ENCODE measurements at regions not wholly inside any gene's neighbourhood (a gene's known extent, or its start where the extent isn't known, plus 50 kb on each side); places are given as distances from the start of the nearest gene placed in this dataset.

GRCh38 chr6:98092331-98092730 is 742.0 kb upstream of the POU3F2 start:
- Mint-ChIP-seq H3K27me3 (no peaks in the 10 kb centered on the region), H3K36me3 (ENCODE audit: low read depth) (no peaks in the 10 kb centered on the region), H3K4me3 (no peak overlapping the region), H3K4me1 (no peaks in the 10 kb centered on the region), H3K9me3 (peaks cover 4% of the 10 kb centered on the region), H3K27ac (no peak overlapping the region)
- POLR2A ChIA-PET: no interaction called here
- CTCF ChIA-PET: no interaction called here
- no peak for DNase-seq

DNA sequence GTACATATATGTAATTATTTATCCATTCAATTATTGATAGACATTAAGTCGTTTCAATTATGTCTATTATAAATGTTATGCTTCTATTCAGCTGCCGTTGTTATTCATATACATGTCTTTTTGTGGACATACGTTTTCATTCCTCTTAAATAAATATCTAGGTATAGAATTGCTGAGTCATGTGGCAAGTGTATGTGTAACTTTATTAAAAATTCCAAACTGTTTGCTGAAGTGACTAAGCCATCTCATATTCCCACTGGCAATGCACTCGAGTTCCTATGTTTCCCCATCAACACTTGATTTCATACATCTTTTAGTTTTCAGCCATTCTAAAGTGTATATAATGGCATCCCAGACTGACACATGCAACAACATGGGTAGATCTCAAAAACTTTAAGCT is 739.7 kb upstream of the POU3F2 start:
- peaks cover under 1% of the 10 kb centered on the region for H3K9me3 Mint-ChIP-seq
- no peaks in the 10 kb centered on the region for H3K27me3 Mint-ChIP-seq
- H3K27ac Mint-ChIP-seq: no peak overlapping the region
- POLR2A ChIA-PET: no interaction called here
- no peak for DNase-seq
- no peaks in the 10 kb centered on the region for H3K4me1 Mint-ChIP-seq
- CTCF ChIA-PET: no interaction called here
- H3K36me3 Mint-ChIP-seq (ENCODE audit: low read depth): no peaks in the 10 kb centered on the region
- H3K4me3 Mint-ChIP-seq: no peak overlapping the region

DNA sequence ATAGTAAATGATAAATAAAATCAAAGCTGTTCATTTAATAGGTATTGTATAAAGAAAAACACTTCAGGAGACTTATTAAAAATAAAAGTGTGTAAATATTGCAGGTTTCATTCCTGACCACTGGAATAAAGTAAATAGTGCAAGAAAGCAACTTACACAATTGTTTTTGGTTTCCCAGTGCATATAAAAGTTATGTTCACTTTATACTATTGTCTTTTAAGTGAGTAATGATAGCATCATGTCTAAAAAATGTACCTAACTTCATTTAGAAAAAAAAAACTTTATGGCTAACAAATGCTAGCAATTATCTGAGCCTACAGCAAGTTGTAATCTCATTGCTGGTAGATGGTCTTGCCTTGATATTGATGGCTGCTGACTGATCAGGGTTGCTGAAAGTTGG is 726.6 kb upstream of the POU3F2 start:
- Mint-ChIP-seq H3K36me3 (ENCODE audit: low read depth) (no peaks in the 10 kb centered on the region), H3K27me3 (no peaks in the 10 kb centered on the region), H3K4me1 (no peaks in the 10 kb centered on the region), H3K4me3 (no peak overlapping the region), H3K9me3 (peaks cover 6% of the 10 kb centered on the region), H3K27ac (no peak overlapping the region)
- CTCF ChIA-PET: no interaction called here
- DNase-seq: no peak
- POLR2A ChIA-PET: no interaction called here

DNA sequence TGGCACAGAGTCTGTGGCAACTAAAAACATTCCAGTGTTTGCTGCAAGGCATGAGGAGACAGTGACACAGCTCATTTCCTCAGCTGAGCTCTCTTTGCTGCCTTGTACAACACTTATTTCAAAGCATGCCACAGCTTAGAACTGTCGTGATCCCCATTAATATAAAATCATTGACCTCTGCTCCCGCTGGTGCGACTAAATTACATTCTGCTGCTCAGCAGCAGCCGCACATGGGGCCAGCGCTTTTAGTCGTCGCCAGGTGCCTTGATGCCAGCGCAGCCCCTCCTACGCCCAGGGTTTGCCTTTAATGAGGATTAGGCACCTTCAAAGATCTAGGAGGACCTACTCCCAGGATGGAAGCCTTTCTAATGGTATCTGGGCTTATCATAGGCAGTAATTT is 717.9 kb upstream of the POU3F2 start:
- H3K36me3 Mint-ChIP-seq (ENCODE audit: low read depth): no peaks in the 10 kb centered on the region
- H3K9me3 Mint-ChIP-seq: no peaks in the 10 kb centered on the region
- no peak overlapping the region for H3K4me3 Mint-ChIP-seq
- H3K27ac Mint-ChIP-seq: no peak overlapping the region
- no peaks in the 10 kb centered on the region for H3K27me3 Mint-ChIP-seq
- CTCF ChIA-PET: no interaction called here
- no peaks in the 10 kb centered on the region for H3K4me1 Mint-ChIP-seq
- DNase-seq: no peak
- POLR2A ChIA-PET: no interaction called here

- H3K27ac Mint-ChIP-seq: no peak overlapping the region
- CTCF ChIA-PET: no interaction called here
- POLR2A ChIA-PET: no interaction called here
Observed at GRCh38 chr6:98117068-98117467, 717.3 kb upstream of the POU3F2 start.

GRCh38 chr6:98118397-98119045 is 715.9 kb upstream of the POU3F2 start:
- no peak overlapping the region for H3K4me3 Mint-ChIP-seq
- POLR2A ChIA-PET: no interaction called here
- H3K27ac Mint-ChIP-seq: no peak overlapping the region
- no peak for DNase-seq
- no peaks in the 10 kb centered on the region for H3K4me1 Mint-ChIP-seq
- CTCF ChIA-PET: no interaction called here
- no peaks in the 10 kb centered on the region for H3K9me3 Mint-ChIP-seq
- H3K36me3 Mint-ChIP-seq (ENCODE audit: low read depth): no peaks in the 10 kb centered on the region
- H3K27me3 Mint-ChIP-seq: no peaks in the 10 kb centered on the region

More at GRCh38 chr6:98117068-98117467, 717.3 kb upstream of the POU3F2 start:
- no peaks in the 10 kb centered on the region for H3K27me3 Mint-ChIP-seq
- H3K36me3 Mint-ChIP-seq (ENCODE audit: low read depth): no peaks in the 10 kb centered on the region
- no peak overlapping the region for H3K4me3 Mint-ChIP-seq
- no peak for DNase-seq
- no peaks in the 10 kb centered on the region for H3K9me3 Mint-ChIP-seq
- H3K4me1 Mint-ChIP-seq: no peaks in the 10 kb centered on the region

- DNase-seq: no peak
- no peaks in the 10 kb centered on the region for H3K9me3 Mint-ChIP-seq
- no peaks in the 10 kb centered on the region for H3K4me1 Mint-ChIP-seq
- no peak overlapping the region for H3K27ac Mint-ChIP-seq
- ChIA-PET CTCF (no interaction called here), POLR2A (no interaction called here)
- no peaks in the 10 kb centered on the region for H3K36me3 Mint-ChIP-seq (ENCODE audit: low read depth)
- H3K27me3 Mint-ChIP-seq: no peaks in the 10 kb centered on the region
- no peak overlapping the region for H3K4me3 Mint-ChIP-seq
Observed at GRCh38 chr6:98124171-98124570, 710.2 kb upstream of the POU3F2 start.

GRCh38 chr6:98131290-98131990 is 702.9 kb upstream of the POU3F2 start:
- Mint-ChIP-seq H3K9me3 (no peaks in the 10 kb centered on the region), H3K36me3 (ENCODE audit: low read depth) (no peaks in the 10 kb centered on the region), H3K27me3 (no peaks in the 10 kb centered on the region), H3K4me3 (no peak overlapping the region), H3K27ac (no peak overlapping the region), H3K4me1 (no peaks in the 10 kb centered on the region)
- ChIA-PET CTCF (no interaction called here), POLR2A (no interaction called here)
- no peak for DNase-seq

DNA sequence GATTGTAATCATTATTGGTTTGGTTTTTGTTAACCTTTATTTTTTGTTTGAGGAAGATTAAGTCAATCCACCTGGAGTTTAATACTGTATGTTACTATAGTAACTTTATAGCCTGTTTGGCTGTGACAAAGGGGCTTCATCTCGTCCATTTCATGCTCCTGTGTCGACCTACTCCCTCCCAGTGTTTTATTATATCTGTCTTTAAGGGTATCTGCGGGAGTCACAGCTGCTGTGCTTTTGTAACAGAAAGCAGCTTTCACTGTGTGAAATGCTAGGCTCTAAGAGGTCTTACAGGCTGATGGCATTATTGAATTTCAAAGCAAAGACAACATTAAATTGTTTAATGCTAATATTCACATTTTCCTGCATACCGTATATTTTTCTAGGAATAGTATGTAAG is 698.0 kb upstream of the POU3F2 start:
- H3K4me3 Mint-ChIP-seq: no peak overlapping the region
- no peaks in the 10 kb centered on the region for H3K9me3 Mint-ChIP-seq
- ChIA-PET CTCF (no interaction called here), POLR2A (no interaction called here)
- no peak for DNase-seq
- no peaks in the 10 kb centered on the region for H3K4me1 Mint-ChIP-seq
- H3K36me3 Mint-ChIP-seq (ENCODE audit: low read depth): no peaks in the 10 kb centered on the region
- no peaks in the 10 kb centered on the region for H3K27me3 Mint-ChIP-seq
- no peak overlapping the region for H3K27ac Mint-ChIP-seq

GRCh38 chr6:98137391-98137790 is 697.0 kb upstream of the POU3F2 start:
- Mint-ChIP-seq H3K36me3 (ENCODE audit: low read depth) (no peaks in the 10 kb centered on the region), H3K9me3 (peaks cover 9% of the 10 kb centered on the region), H3K27me3 (no peaks in the 10 kb centered on the region), H3K4me1 (no peaks in the 10 kb centered on the region), H3K4me3 (no peak overlapping the region), H3K27ac (no peak overlapping the region)
- CTCF ChIA-PET: interaction anchor here (0.6 kb wide), 1 partner anchor 1165 kb away, joined by 4 read pairs; no protein-coding TSS in a partner anchor
- DNase-seq: no peak
- POLR2A ChIA-PET: no interaction called here

DNA sequence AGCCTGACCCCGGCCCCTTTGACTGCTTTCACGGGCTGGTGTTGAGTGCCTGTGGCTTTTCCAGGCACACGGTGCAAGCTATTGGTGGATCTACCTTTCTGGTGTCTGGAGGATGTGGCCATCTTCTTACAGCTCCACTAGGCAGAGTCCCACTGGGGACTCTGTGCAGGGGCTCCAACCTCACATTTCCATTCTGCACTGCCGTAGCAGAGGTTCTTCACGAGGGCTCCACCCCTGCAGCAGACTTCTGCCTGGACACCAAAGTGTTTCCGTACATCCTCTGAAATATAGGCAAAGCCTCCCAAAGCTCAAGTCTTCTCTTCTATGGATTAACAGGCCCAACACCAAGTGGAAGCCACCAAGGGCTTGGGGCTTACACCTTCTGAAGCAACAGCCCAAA is 691.5 kb upstream of the POU3F2 start:
- ChIA-PET CTCF (no interaction called here), POLR2A (no interaction called here)
- Mint-ChIP-seq H3K36me3 (ENCODE audit: low read depth) (no peaks in the 10 kb centered on the region), H3K27me3 (no peaks in the 10 kb centered on the region), H3K4me1 (no peaks in the 10 kb centered on the region), H3K9me3 (peaks cover 22% of the 10 kb centered on the region), H3K4me3 (no peak overlapping the region), H3K27ac (no peak overlapping the region)
- DNase-seq: no peak

- ChIA-PET POLR2A (no interaction called here), CTCF (no interaction called here)
- peaks cover 21% of the 10 kb centered on the region for H3K9me3 Mint-ChIP-seq
- no peak for DNase-seq
- H3K36me3 Mint-ChIP-seq (ENCODE audit: low read depth): no peaks in the 10 kb centered on the region
- no peak overlapping the region for H3K27ac Mint-ChIP-seq
- H3K27me3 Mint-ChIP-seq: no peaks in the 10 kb centered on the region
- no peaks in the 10 kb centered on the region for H3K4me1 Mint-ChIP-seq
- no peak overlapping the region for H3K4me3 Mint-ChIP-seq
Observed at GRCh38 chr6:98146656-98147055, 687.7 kb upstream of the POU3F2 start.

GRCh38 chr6:98156580-98156979 is 677.8 kb upstream of the POU3F2 start:
- no peaks in the 10 kb centered on the region for H3K36me3 Mint-ChIP-seq (ENCODE audit: low read depth)
- no peak overlapping the region for H3K4me3 Mint-ChIP-seq
- no peaks in the 10 kb centered on the region for H3K27me3 Mint-ChIP-seq
- ChIA-PET POLR2A (no interaction called here), CTCF (no interaction called here)
- peaks cover 8% of the 10 kb centered on the region for H3K9me3 Mint-ChIP-seq
- H3K27ac Mint-ChIP-seq: no peak overlapping the region
- H3K4me1 Mint-ChIP-seq: no peaks in the 10 kb centered on the region
- no peak for DNase-seq

DNA sequence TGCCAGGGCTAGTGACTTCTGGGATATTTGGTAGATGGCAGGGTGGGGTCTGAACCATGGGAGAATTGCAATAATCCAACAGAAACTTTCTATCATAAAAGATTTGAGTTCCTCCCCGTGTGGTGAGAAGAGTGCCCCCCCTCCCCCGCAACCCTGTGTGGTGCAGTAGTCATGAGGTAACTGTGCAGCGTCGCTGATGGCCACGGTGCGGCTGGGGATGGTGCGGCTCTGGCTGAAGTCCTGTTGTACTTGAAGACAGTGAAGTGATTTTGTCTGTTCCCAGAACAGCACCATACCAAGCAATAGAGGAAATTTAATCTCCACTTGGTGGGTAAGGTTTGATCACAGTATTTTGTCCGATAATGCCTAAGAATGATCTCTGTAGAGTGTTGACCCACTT is 654.8 kb upstream of the POU3F2 start:
- ChIA-PET POLR2A (no interaction called here), CTCF (no interaction called here)
- Mint-ChIP-seq H3K4me3 (no peak overlapping the region), H3K27me3 (no peaks in the 10 kb centered on the region), H3K9me3 (peaks cover 3% of the 10 kb centered on the region), H3K27ac (no peak overlapping the region), H3K36me3 (ENCODE audit: low read depth) (no peaks in the 10 kb centered on the region), H3K4me1 (no peaks in the 10 kb centered on the region)
- no peak for DNase-seq

All from activated CD4-positive, alpha-beta T cell treated with anti-CD3 and anti-CD28 coated beads, Interleukin-2, amount 10 ng/mL, durations not matched to agents 7 days and 5 days (primary cell).